K562 (cell line): ENCODE measurements at regions not wholly inside any gene's neighbourhood (a gene's known extent, or its start where the extent isn't known, plus 50 kb on each side); places are given as distances from the start of the nearest gene placed in this dataset.

Source experiments
- ATAC-seq: fragments of 200-7000 bp; cut with Tn5 transposase; 3 replicates; pipeline ENCODE4 v1.9.1; 2020; ENCODE audit warnings: moderate library complexity
- BruUV-seq: library from RNA; stranded (reverse); fragments of 400-500 nt; replicated peaks from 2 replicates; lab custom pipeline; 2021; lab: Mats Ljungman, UMichigan
- CTCF ChIA-PET: fragments of 300-600 bp; formaldehyde crosslinking; extraction: SDS; loops from one replicate; lab custom pipeline; 2021; ENCODE audit warnings: low intra/inter-chr PET ratio; lab: Yijun Ruan, JAX
- POLR2A ChIA-PET: fragments of 300-600, 350-650 bp; sonication (Branson Sonifier 250); formaldehyde crosslinking; extraction: SDS; loops from one replicate; lab custom pipeline; 2021; ENCODE audit warnings: antibody characterized with exemption, inconsistent platforms; lab: Yijun Ruan, JAX
- DNase-seq, 4 experiments: peaks; one replicate each; pipeline versions ENCODE4 v3.0.0 to v3.0.0-alpha.2; 2011 to 2018; ENCODE audit warnings: low spot score in 3 of 4, mixed read lengths in 3 of 4; ENCODE audit errors: extremely low read depth in 1 of 4
- FAIRE-seq: peaks from 2 replicates; lab custom pipeline; 2011; peaks lifted over from hg19 to GRCh38; lab: Jason Lieb, UNC
- H2AFZ ChIP-seq: 2 replicates; pipeline ENCODE4 v1.6.0; 2011; ENCODE audit warnings: low read depth, low read length, control low read depth, inconsistent platforms
- H3K27ac ChIP-seq: fragments of 200-600 bp; 3 replicates; pipeline ENCODE4 v1.8.0; 2011; ENCODE audit warnings: low read depth, mild to moderate bottlenecking, control low read depth, inconsistent platforms, low read length, moderate library complexity, mixed read lengths; ENCODE audit errors: extremely low read depth
- H3K27me3 ChIP-seq, 2 experiments: fragments of 300-600 bp in 1 of 2; 2 replicates in 1 of 2; 3 replicates in 1 of 2; pipeline versions ENCODE4 v1.6.0 to v1.8.0; 2011; ENCODE audit warnings: inconsistent platforms in 2 of 2, low read length in 2 of 2, mild to moderate bottlenecking in 1 of 2, mixed read lengths in 1 of 2, moderate library complexity in 1 of 2; ENCODE audit not compliant: control insufficient read depth in 2 of 2, insufficient read depth in 2 of 2
- H3K36me3 ChIP-seq: fragments of 300-600 bp; 3 replicates; pipeline ENCODE4 v1.8.0; 2011; ENCODE audit warnings: mild to moderate bottlenecking, low read length, inconsistent platforms; ENCODE audit not compliant: control insufficient read depth, insufficient read depth
- H3K4me1 ChIP-seq, 2 experiments: fragments of 200-600 bp in 1 of 2; replicated peaks in 1 of 2; 2 replicates in 1 of 2; 3 replicates in 1 of 2; pipeline versions ENCODE4 v1.5.1 to v1.8.0; 2011; ENCODE audit warnings: inconsistent platforms in 2 of 2, low read length in 2 of 2, mild to moderate bottlenecking in 1 of 2, mixed read lengths in 1 of 2, moderate library complexity in 1 of 2; ENCODE audit not compliant: control insufficient read depth in 2 of 2, insufficient read depth in 2 of 2
- H3K4me2 ChIP-seq: 2 replicates; pipeline ENCODE4 v1.6.1; 2011; ENCODE audit warnings: low read length, control low read depth, inconsistent platforms, mixed read lengths; ENCODE audit not compliant: insufficient read depth
- H3K4me3 ChIP-seq: fragments of 200-600 bp; sonication (generic), shearing (Covaris generic); 2 replicates; pipeline ENCODE4 v1.5.1; 2016; ENCODE audit warnings: control low read depth, inconsistent platforms
- H3K79me2 ChIP-seq: fragments of 200-600 bp; 3 replicates; pipeline ENCODE4 v1.8.0; 2011; ENCODE audit warnings: low read length, inconsistent platforms; ENCODE audit not compliant: control insufficient read depth, insufficient read depth
- H3K9ac ChIP-seq, 2 experiments: 2 replicates each; pipeline versions ENCODE4 v1.6.0 to v1.6.1; 2011; ENCODE audit warnings: low read depth in 2 of 2, low read length in 2 of 2, control low read depth in 1 of 2, inconsistent platforms in 1 of 2, mild to moderate bottlenecking in 1 of 2, mixed read lengths in 1 of 2; ENCODE audit not compliant: insufficient read depth in 1 of 2
- H3K9me1 ChIP-seq: one replicate; pipeline ENCODE4 v1.6.0; 2011; ENCODE audit warnings: inconsistent platforms, mild to moderate bottlenecking, low read length, moderate library complexity; ENCODE audit not compliant: control insufficient read depth, insufficient read depth
- H3K9me3 ChIP-seq: replicated peaks from 2 replicates; pipeline ENCODE4 v1.5.1; 2011; ENCODE audit warnings: low read depth, low read length, inconsistent platforms; ENCODE audit not compliant: control insufficient read depth, insufficient read depth
- H4K20me1 ChIP-seq: replicated peaks from 2 replicates; pipeline ENCODE4 v1.6.1; 2011; ENCODE audit warnings: low read length, inconsistent platforms, mixed read lengths; ENCODE audit not compliant: control insufficient read depth, insufficient read depth
- BCOR ChIP-seq: fragments of 450-650 bp; IDR thresholded peaks from 2 replicates; pipeline ENCODE4 v1.6.1; 2016
- ESRRA ChIP-seq: fragments of 450-650 bp; IDR thresholded peaks from 2 replicates; pipeline ENCODE4 v1.6.1; 2014; ENCODE audit warnings: low read depth, mild to moderate bottlenecking, moderate library complexity, borderline replicate concordance
- KDM1A ChIP-seq, 2 experiments: fragments of 450-650 bp; IDR thresholded peaks; 2 replicates each; pipeline ENCODE4 v1.6.1; 2016; ENCODE audit warnings: mild to moderate bottlenecking in 2 of 2
- KLF16 ChIP-seq: IDR thresholded peaks from 2 replicates; pipeline ENCODE4 v1.6.1; 2016; ENCODE audit warnings: antibody characterized with exemption
- MAFF ChIP-seq: IDR thresholded peaks from 2 replicates; pipeline ENCODE4 v1.6.1; 2012; ENCODE audit warnings: low read length, improper control_type of control experiment
- MECOM ChIP-seq: fragments of 250-450 bp; sonication (Bioruptor Pico); IDR thresholded peaks from 2 replicates; pipeline ENCODE4 v1.8.0; 2022; ENCODE audit warnings: inconsistent platforms
- MEF2A ChIP-seq: IDR thresholded peaks from 2 replicates; pipeline ENCODE4 v1.6.1; 2011; ENCODE audit warnings: low read depth, mild to moderate bottlenecking, low read length, moderate library complexity; ENCODE audit not compliant: control insufficient read depth
- NRF1 ChIP-seq, 2 experiments: fragments of 450-650 bp; IDR thresholded peaks in 1 of 2; conservative IDR thresholded peaks in 1 of 2; 2 replicates each; pipeline ENCODE4 v1.6.1; 2014; ENCODE audit warnings: mild to moderate bottlenecking in 2 of 2
- PML ChIP-seq: IDR thresholded peaks from 2 replicates; pipeline ENCODE4 v1.6.1; 2012; ENCODE audit warnings: low read length, inconsistent platforms
- POLR2AphosphoS5 ChIP-seq: IDR thresholded peaks from 2 replicates; pipeline ENCODE4 v1.6.1; 2011; ENCODE audit warnings: mild to moderate bottlenecking, low read depth, low read length, moderate library complexity; ENCODE audit not compliant: control insufficient read depth, insufficient read depth
- POLR2G ChIP-seq: fragments of 200-400 bp; formaldehyde crosslinking; IDR thresholded peaks from 2 replicates; pipeline ENCODE4 v1.6.1; 2017; ENCODE audit warnings: low read depth, mild to moderate bottlenecking, antibody characterized with exemption, low read length, moderate library complexity
- SMAD3 ChIP-seq: fragments of 450-650 bp; formaldehyde crosslinking; conservative IDR thresholded peaks from 2 replicates; pipeline ENCODE4 v1.4.0; 2020; ENCODE audit warnings: mild to moderate bottlenecking
- XRCC5 ChIP-seq: fragments of 200-400 bp; formaldehyde crosslinking; IDR thresholded peaks from 2 replicates; pipeline ENCODE4 v1.6.1; 2017; ENCODE audit warnings: low read depth, mild to moderate bottlenecking, low read length
- ZFX ChIP-seq: sonication (generic); formaldehyde crosslinking; IDR thresholded peaks from 2 replicates; pipeline ENCODE4 v1.8.0; 2022; ENCODE audit warnings: mild to moderate bottlenecking, missing genetic modification reagents, moderate library complexity
- ZKSCAN3 ChIP-seq: fragments of 250-450 bp; sonication (Bioruptor Pico); IDR thresholded peaks from 2 replicates; pipeline ENCODE4 v1.4.0; 2020
- ZNF134 ChIP-seq: fragments of 250-450 bp; sonication (Bioruptor Pico); conservative IDR thresholded peaks from 2 replicates; pipeline ENCODE4 v1.4.0; 2020
- ZNF184 ChIP-seq: sonication (generic); formaldehyde crosslinking; IDR thresholded peaks from 2 replicates; pipeline ENCODE4 v1.5.0; 2020; ENCODE audit warnings: missing genetic modification reagents
- ZNF311 ChIP-seq: fragments of 250-450 bp; sonication (Bioruptor Pico); IDR thresholded peaks from 2 replicates; pipeline ENCODE4 v1.4.0; 2020; ENCODE audit warnings: mild to moderate bottlenecking, moderate library complexity
- WGBS: fragments of 100-300 bp; shearing (Covaris generic); methylation state at CpG from one replicate; pipeline ENCODE4 v1.1.6; 2016; ENCODE audit warnings: low coverage, mixed read lengths; ENCODE audit not compliant: insufficient coverage; ENCODE audit errors: missing lambda C conversion rate; 5-methylcytosine and 5-hydroxymethylcytosine counted together
- in situ Hi-C: fragments of 300-500 bp; cut with MboI; formaldehyde crosslinking; loops from 4 replicates; pipeline ENCODE4 v1.15.0; 2018; ENCODE audit warnings: inconsistent platforms, mixed read lengths
- intact Hi-C: fragments of 100-400 bp; cut with micrococcal nuclease; formaldehyde crosslinking; loops from 2 replicates; pipeline ENCODE4 v1.14.2; 2022
- TF ChIP-seq, protein P1 (sequence below): sonication (generic); formaldehyde crosslinking; IDR thresholded peaks from 2 replicates; pipeline ENCODE4 v1.8.1; 2023; ENCODE audit warnings: mild to moderate bottlenecking, missing genetic modification reagents
- TF ChIP-seq, protein P2 (sequence below): fragments of 450-650 bp; IDR thresholded peaks from one replicate; pipeline ENCODE4 v1.6.1; 2018; ENCODE audit warnings: mild to moderate bottlenecking, moderate library complexity; ENCODE audit not compliant: partially characterized antibody
- TF ChIP-seq, protein P3 (sequence below), 2 experiments: fragments of 250-450 bp in 1 of 2; fragments of 450-650 bp in 1 of 2; sonication (Bioruptor Pico) in 1 of 2; IDR thresholded peaks; 2 replicates each; pipeline versions ENCODE4 v1.6.1 to v1.8.0; 2016 to 2021; ENCODE audit warnings: mild to moderate bottlenecking in 2 of 2, moderate library complexity in 2 of 2, missing compliant biosample characterization in 1 of 2, missing genetic modification characterization in 1 of 2

DNA sequence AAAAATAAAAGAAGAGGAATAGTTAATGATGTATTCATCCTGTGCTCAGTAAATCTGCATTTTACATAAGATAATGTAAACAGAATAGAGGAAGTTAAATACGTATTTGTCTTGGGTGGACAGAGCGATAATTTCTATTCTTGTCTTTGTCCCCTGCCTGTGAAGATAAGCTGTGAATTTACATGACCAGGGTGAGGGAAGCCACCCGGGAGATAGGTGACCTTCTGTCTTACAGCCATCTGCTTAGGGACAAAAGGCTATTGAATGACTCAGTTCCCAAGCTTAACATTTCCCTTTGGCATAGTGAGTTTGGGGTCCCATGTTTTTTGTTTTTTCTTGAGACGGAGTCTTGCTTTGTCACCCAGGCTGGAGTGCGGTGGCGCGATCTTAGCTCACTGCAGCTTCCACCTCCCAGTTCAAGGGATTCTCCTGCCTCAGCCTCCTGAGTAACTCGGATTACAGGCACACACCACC lies 88.7 kb upstream of the KCTD7 start:
- intact Hi-C loops = loop anchor here (10.0 kb wide), 1 partner anchor 505 kb away; no protein-coding TSS in a partner anchor
- peak; percentile 74 for ATAC-seq
- H3K4me1 ChIP-seq = peaks cover 25 to 47% of the 10 kb centered on the region in 2 experiments; a peak in 4 of 5 replicates
- no peak overlapping the region; the same call in 1 of the 2 replicates for H3K4me2 ChIP-seq
- no peaks in the 10 kb centered on the region for H3K27me3 ChIP-seq
- no peak overlapping the region for H3K4me3 ChIP-seq
- peak; percentile 96 for FAIRE-seq
- H3K9me3 ChIP-seq = no peaks in the 10 kb centered on the region
- H4K20me1 ChIP-seq = peaks cover 31% of the 10 kb centered on the region; the same call in 1 of the 2 replicates
- 6% methylated on average over 8 of the region's 8 CpGs for WGBS
- peak; percentile 55 to 91 (median 74) for DNase-seq
- no peak overlapping the region for H2AFZ ChIP-seq
- H3K9me1 ChIP-seq = no peaks in the 10 kb centered on the region
- H3K36me3 ChIP-seq = peaks cover 25% of the 10 kb centered on the region
- BruUV-seq = no TSS peak
- ChIA-PET POLR2A (interaction anchor here (0.7 to 1.0 kb wide), 3 partner anchors 22 to 304 kb away, joined by 3 to 4 read pairs (median 3); no protein-coding TSS in a partner anchor), CTCF (no interaction called here)
- H3K27ac ChIP-seq = peak overlapping the region; percentile 62
- no peak overlapping the region for H3K9ac ChIP-seq
- no peaks in the 10 kb centered on the region; the same call in 2 of the 3 replicates for H3K79me2 ChIP-seq
- in situ Hi-C loops = no loop called here
- TF ChIP-seq ZNF184 (CRISPR knock-in tag) = no peak
- peak; percentile 96 for TF ChIP-seq KLF16
- 0 out of 2 replicates have a peak, but pooled peaks have one; percentile 25 for TF ChIP-seq ZFX (CRISPR knock-in tag)
- TF ChIP-seq POLR2G = no peak
- peak; percentile 2; the same call in 1 of the 2 replicates for TF ChIP-seq MAFF
- 0 out of 2 replicates have a peak, but pooled peaks have one; percentile 22 for TF ChIP-seq BCOR
- TF ChIP-seq PML = peak; percentile 90
- no peak for TF ChIP-seq XRCC5
- 0 out of 4 replicates have a peak, but pooled peaks of 1 of the 2 experiments have one; percentile 10 for TF ChIP-seq NRF1 (conservative IDR thresholded peaks at IDR 0.05 in 1 of 2, IDR thresholded peaks at IDR 0.05 in 1 of 2)
- TF ChIP-seq ZNF311 = 0 out of 2 replicates have a peak, but pooled peaks have one; percentile 42
- TF ChIP-seq ZNF134 (CRISPR knock-in tag) = no peak
- TF ChIP-seq, protein P1, sequence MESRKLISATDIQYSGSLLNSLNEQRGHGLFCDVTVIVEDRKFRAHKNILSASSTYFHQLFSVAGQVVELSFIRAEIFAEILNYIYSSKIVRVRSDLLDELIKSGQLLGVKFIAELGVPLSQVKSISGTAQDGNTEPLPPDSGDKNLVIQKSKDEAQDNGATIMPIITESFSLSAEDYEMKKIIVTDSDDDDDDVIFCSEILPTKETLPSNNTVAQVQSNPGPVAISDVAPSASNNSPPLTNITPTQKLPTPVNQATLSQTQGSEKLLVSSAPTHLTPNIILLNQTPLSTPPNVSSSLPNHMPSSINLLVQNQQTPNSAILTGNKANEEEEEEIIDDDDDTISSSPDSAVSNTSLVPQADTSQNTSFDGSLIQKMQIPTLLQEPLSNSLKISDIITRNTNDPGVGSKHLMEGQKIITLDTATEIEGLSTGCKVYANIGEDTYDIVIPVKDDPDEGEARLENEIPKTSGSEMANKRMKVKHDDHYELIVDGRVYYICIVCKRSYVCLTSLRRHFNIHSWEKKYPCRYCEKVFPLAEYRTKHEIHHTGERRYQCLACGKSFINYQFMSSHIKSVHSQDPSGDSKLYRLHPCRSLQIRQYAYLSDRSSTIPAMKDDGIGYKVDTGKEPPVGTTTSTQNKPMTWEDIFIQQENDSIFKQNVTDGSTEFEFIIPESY (CRISPR knock-in tag) = peak; percentile 42; the same call in 1 of the 2 replicates
- TF ChIP-seq ESRRA = peak; percentile 83
- peak; percentile 88 for TF ChIP-seq MECOM (CRISPR knock-in tag)
- TF ChIP-seq, protein P2, sequence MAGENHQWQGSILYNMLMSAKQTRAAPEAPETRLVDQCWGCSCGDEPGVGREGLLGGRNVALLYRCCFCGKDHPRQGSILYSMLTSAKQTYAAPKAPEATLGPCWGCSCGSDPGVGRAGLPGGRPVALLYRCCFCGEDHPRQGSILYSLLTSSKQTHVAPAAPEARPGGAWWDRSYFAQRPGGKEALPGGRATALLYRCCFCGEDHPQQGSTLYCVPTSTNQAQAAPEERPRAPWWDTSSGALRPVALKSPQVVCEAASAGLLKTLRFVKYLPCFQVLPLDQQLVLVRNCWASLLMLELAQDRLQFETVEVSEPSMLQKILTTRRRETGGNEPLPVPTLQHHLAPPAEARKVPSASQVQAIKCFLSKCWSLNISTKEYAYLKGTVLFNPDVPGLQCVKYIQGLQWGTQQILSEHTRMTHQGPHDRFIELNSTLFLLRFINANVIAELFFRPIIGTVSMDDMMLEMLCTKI = no peak
- peak; percentile 71; the same call in 1 of the 2 replicates for TF ChIP-seq SMAD3
- peak; percentile 90 for TF ChIP-seq POLR2AphosphoS5
- no peak for TF ChIP-seq ZKSCAN3 (CRISPR knock-in tag)
- peak; percentile 99 for TF ChIP-seq MEF2A
- TF ChIP-seq KDM1A (IDR thresholded peaks at IDR 0.05) = peak; percentile 94 to 95
- TF ChIP-seq, protein P3, sequence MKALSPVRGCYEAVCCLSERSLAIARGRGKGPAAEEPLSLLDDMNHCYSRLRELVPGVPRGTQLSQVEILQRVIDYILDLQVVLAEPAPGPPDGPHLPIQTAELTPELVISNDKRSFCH (CRISPR knock-in tag; IDR thresholded peaks at IDR 0.05) = no peak
- TF ChIP-seq, protein P3 (tag; IDR thresholded peaks at IDR 0.05) = peak; percentile 67; the same call in 1 of the 2 replicates
